Middle frontal gyrus (tissue), 1 donor: ENCODE measurements at regions not wholly inside any gene's neighbourhood (a gene's known extent, or its start where the extent isn't known, plus 50 kb on each side); places are given as distances from the start of the nearest gene placed in this dataset.

Source experiments
- DNase-seq: peaks from one replicate; pipeline ENCODE4 v3.0.0-alpha.2; 2015; ENCODE audit warnings: low spot score; ENCODE audit errors: extremely low spot score

- no peak for DNase-seq
Measured at GRCh38 chr7:25279705-25280104, 51.4 kb upstream of the NPVF start.

- DNase-seq: no peak
Measured at GRCh38 chr7:25280181-25280580, 51.9 kb upstream of the NPVF start.

- DNase-seq: no peak
Measured at GRCh38 chr7:25282194-25282593, 53.9 kb upstream of the NPVF start.

GRCh38 chr7:25286756-25287155 is 58.5 kb upstream of the NPVF start:
- DNase-seq: no peak

GRCh38 chr7:25287291-25287690 is 59.0 kb upstream of the NPVF start:
- no peak for DNase-seq

- DNase-seq: no peak
Measured at GRCh38 chr7:25288556-25289307, 60.4 kb upstream of the NPVF start.

GRCh38 chr7:25289518-25289917 is 61.2 kb upstream of the NPVF start:
- DNase-seq: no peak

GRCh38 chr7:25294624-25295023 is 66.3 kb upstream of the NPVF start:
- DNase-seq: no peak

- no peak for DNase-seq
Measured at GRCh38 chr7:25295387-25295786, 67.1 kb upstream of the NPVF start.

- DNase-seq: no peak
Measured at GRCh38 chr7:25296086-25296485, 67.8 kb upstream of the NPVF start.

- DNase-seq: no peak
Measured at GRCh38 chr7:25297278-25297677, 69.0 kb upstream of the NPVF start.

- no peak for DNase-seq
Measured at GRCh38 chr7:25303281-25304181, 75.2 kb upstream of the NPVF start.

- no peak for DNase-seq
Measured at GRCh38 chr7:25304691-25305090, 76.4 kb upstream of the NPVF start.

GRCh38 chr7:25305831-25306230 is 77.5 kb upstream of the NPVF start:
- no peak for DNase-seq

GRCh38 chr7:25307624-25308023 is 79.3 kb upstream of the NPVF start:
- no peak for DNase-seq

- DNase-seq: no peak
Measured at GRCh38 chr7:25308246-25308645, 80.0 kb upstream of the NPVF start.

GRCh38 chr7:25308906-25309705 is 80.8 kb upstream of the NPVF start:
- no peak for DNase-seq

GRCh38 chr7:25310896-25311295 is 82.6 kb upstream of the NPVF start:
- DNase-seq: no peak

GRCh38 chr7:25311346-25311745 is 83.1 kb upstream of the NPVF start:
- no peak for DNase-seq

GRCh38 chr7:25312968-25313367 is 84.7 kb upstream of the NPVF start:
- DNase-seq: no peak

GRCh38 chr7:25313526-25313925 is 85.2 kb upstream of the NPVF start:
- no peak for DNase-seq
